AG09309 (cell line): ENCODE measurements at regions not wholly inside any gene's neighbourhood (a gene's known extent, or its start where the extent isn't known, plus 50 kb on each side); places are given as distances from the start of the nearest gene placed in this dataset.

Experiments
- DNase-seq: peaks from one replicate; pipeline ENCODE4 v3.0.0-alpha.2; 2010; ENCODE audit warnings: low read depth
- H3K4me3 ChIP-seq: 2 replicates; pipeline ENCODE4 v1.5.1; 2011; ENCODE audit warnings: mild to moderate bottlenecking, low read depth, low read length, moderate library complexity; ENCODE audit not compliant: control insufficient read depth
- TF ChIP-seq, protein P1 (sequence below): IDR thresholded peaks from 2 replicates; pipeline ENCODE4 v1.5.1; 2011; ENCODE audit warnings: mild to moderate bottlenecking, low read depth, low read length, inconsistent platforms; ENCODE audit not compliant: insufficient read depth, control insufficient read depth; ENCODE audit errors: missing control alignments

DNA sequence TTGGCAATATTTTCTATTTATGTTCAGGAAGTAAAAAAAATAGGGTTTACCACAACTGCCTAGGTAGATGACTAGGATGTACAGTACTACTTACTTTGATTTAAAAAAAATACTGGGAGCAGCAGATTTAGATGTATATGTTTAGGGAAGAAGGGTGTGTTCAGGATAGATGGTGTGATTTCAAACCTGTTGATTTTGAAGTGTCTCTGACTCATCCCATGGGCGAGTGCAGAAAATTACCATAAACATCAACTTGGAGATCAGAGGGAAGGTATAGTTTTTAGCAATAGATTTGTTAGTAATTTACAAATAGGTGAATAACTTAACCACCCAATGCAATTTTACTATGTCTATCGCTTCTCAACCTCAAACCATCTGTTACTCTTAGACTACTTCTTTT lies 214.8 kb downstream of the NDFIP2 start:
- no peak overlapping the region for H3K4me3 ChIP-seq
- DNase-seq = no peak
- TF ChIP-seq, protein P1, sequence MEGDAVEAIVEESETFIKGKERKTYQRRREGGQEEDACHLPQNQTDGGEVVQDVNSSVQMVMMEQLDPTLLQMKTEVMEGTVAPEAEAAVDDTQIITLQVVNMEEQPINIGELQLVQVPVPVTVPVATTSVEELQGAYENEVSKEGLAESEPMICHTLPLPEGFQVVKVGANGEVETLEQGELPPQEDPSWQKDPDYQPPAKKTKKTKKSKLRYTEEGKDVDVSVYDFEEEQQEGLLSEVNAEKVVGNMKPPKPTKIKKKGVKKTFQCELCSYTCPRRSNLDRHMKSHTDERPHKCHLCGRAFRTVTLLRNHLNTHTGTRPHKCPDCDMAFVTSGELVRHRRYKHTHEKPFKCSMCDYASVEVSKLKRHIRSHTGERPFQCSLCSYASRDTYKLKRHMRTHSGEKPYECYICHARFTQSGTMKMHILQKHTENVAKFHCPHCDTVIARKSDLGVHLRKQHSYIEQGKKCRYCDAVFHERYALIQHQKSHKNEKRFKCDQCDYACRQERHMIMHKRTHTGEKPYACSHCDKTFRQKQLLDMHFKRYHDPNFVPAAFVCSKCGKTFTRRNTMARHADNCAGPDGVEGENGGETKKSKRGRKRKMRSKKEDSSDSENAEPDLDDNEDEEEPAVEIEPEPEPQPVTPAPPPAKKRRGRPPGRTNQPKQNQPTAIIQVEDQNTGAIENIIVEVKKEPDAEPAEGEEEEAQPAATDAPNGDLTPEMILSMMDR = no peak

DNA sequence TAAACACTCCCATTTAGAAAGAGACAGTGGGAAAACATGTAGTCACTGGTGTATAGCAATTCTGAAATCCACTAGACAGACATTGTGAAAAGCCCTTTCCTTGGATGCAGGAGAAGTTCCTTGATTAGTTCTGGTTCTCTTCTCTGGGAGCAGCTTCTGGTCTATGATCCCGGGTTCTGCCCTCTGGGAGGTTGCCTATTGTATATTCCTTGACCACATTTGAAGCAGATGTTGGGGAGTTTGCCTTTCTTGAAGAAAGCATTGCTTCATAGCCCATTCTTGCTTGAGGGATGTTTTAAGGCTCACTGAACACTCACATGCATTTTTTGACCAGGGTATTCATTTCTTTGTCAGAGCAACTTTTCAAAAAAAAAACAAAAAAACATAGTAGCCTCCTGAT lies 211.9 kb downstream of the NDFIP2 start:
- no peak for DNase-seq
- TF ChIP-seq, protein P1 = no peak
- H3K4me3 ChIP-seq = no peak overlapping the region

DNA sequence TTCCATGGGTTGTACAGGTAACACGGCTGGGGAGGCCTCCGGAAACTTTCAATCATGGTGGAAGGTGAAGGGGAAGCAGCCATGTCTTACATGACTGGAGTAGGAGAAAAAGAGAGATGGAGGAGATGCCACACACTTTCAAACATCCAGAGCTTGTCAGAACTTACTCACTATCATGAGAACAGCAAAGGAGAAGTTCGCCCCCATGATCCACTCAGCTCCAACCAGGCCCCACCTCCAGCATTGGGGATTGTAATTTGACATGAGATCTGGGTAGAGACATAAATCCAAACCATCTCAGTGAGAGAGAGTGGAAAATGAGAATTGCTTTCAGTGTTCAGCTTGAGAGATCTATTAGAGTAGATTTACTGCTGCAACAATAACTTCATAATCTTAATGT lies 210.9 kb downstream of the NDFIP2 start:
- TF ChIP-seq, protein P1 = no peak
- no peak for DNase-seq
- H3K4me3 ChIP-seq = no peak overlapping the region

DNA sequence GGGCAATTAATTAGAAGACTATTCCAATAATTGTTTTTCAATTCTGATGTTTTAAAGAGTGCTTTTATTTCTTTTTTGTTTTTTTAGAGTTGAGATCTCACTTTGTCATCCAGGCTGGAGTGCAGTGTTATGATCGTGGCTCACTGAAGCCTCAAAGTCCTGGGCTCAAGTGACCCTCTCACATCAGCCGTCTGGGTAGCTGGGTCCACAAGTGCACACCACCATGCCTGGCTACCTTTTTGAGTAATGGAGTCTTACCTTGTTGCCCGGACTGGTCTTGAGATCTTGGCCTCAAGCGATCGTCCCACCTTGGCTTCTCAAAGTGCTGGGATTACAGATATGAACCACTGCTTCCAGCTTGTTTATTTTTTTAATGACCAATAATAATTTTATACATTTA lies 207.8 kb downstream of the NDFIP2 start:
- H3K4me3 ChIP-seq = no peak overlapping the region
- TF ChIP-seq, protein P1 = no peak

DNA sequence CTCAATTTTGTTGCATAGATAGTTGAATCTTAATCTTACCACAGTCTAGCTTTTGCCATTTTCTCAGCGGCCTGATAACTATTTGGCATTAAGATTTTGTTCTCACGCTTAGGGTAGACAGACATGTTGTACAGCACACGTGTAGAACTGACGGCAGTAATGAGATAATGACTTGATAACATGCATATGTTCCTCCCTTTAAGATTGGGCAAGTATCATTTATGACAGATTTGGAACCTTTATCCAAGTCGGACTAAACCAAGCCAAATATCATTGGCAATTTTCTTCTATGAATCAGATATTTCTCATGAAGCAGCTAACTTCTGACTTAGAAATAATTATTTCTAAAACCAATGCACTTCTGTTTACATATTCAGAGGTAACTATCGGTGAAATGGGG lies 205.5 kb downstream of the NDFIP2 start:
- H3K4me3 ChIP-seq = no peak overlapping the region
- DNase-seq = no peak
- TF ChIP-seq, protein P1 = no peak

More for the DNA sequence above, 207.8 kb downstream of the NDFIP2 start:
- DNase-seq = no peak

DNA sequence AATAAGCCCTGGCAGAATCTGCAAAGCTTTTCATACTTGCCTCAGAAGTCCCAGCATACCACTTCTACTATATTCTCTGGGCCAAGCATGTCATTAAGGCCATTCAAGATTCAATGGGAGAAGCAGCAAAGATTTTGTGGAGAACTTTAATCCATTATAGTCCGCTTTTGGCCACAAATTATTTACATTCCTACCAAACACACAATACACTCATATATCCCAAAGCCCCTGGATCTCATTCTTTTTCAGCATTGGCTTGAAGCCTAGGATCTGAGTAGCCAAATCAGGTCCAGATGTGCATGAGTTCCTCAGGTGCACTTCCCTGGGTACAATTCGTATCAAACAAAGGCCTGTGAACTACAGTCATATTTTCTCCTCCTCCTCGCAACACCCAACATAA lies 203.4 kb downstream of the NDFIP2 start:
- DNase-seq = no peak
- H3K4me3 ChIP-seq = no peak overlapping the region
- TF ChIP-seq, protein P1 = no peak

DNA sequence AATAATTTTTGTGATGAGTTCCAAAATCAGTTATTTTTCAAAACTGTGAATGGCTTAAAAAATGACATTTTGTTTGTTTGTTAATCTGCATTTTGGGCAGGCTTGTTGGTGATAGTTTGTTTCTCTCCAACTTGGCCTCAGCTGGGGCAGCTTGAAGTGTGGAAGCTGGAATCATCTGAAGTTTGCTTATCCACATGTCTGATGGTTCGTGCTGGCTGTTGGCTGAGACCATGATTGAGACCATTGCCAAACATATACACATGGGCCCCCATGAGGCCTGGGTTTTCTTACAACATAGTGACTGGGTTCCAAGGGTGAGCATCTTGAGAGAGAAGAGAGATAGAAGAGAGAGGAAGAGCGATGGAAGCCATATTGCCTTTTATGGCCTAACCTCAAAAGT lies 201.2 kb downstream of the NDFIP2 start:
- TF ChIP-seq, protein P1 = no peak
- H3K4me3 ChIP-seq = no peak overlapping the region
- no peak for DNase-seq
